Activated CD8-positive, alpha-beta memory T cell treated with anti-CD3 and anti-CD28 coated beads, Interleukin-2, amount 10 ng/mL, durations not matched to agents 7 days and 5 days (primary cell): ENCODE measurements at regions not wholly inside any gene's neighbourhood (a gene's known extent, or its start where the extent isn't known, plus 50 kb on each side); places are given as distances from the start of the nearest gene placed in this dataset.
A peak's percentile ranks its signal among the peaks of the same experiment; 100 is the strongest.

Experiments used
- ATAC-seq: fragments of 150-1000 bp; cut with Tn5 transposase; one replicate; pipeline ENCODE4 v1.10.0; 2021; ENCODE audit warnings: moderate library complexity
- CTCF ChIA-PET: fragments of 350-600 bp; sonication (Branson Sonifier 250); formaldehyde crosslinking; loops from one replicate; lab custom pipeline; 2021; ENCODE audit warnings: antibody characterized with exemption; lab: Charles Lee
- DNase-seq: peaks from one replicate; pipeline ENCODE4 v3.0.0-alpha.2; 2020
- H3K27ac Mint-ChIP-seq: one replicate; pipeline ENCODE4 v1.8.0; 2021; ENCODE audit warnings: mild to moderate bottlenecking, mixed read lengths
- H3K27me3 Mint-ChIP-seq: one replicate; pipeline ENCODE4 v1.8.0; 2021; ENCODE audit warnings: mixed read lengths
- H3K36me3 Mint-ChIP-seq: one replicate; pipeline ENCODE4 v1.8.0; 2021; ENCODE audit warnings: mild to moderate bottlenecking, mixed read lengths
- H3K4me1 Mint-ChIP-seq: one replicate; pipeline ENCODE4 v1.8.0; 2021; ENCODE audit warnings: mixed read lengths
- H3K4me3 Mint-ChIP-seq: one replicate; pipeline ENCODE4 v1.8.0; 2021; ENCODE audit warnings: mild to moderate bottlenecking, moderate library complexity, mixed read lengths
- H3K9me3 Mint-ChIP-seq: one replicate; pipeline ENCODE4 v1.8.0; 2022; ENCODE audit warnings: low read depth, mixed read lengths

DNA sequence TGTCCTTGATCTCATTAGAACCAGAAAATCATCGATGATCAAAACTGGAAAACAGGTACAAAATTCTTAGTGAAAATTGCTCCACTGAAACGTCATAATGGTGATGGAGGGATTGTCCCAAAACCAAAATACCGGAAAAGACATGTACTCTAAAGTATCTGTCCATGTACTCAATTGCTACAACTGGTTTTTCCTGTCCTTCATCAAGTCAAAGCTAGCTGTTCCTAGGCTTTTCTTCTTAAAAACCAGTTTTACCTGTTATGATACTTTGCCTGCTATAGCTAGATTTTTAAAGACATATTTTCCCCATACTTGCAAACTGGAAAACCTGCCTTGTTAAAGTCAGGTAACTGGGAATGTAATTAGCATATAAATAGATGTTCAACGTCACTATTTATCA lies 50.5 kb upstream of the LRRC1 start:
- Mint-ChIP-seq H3K27me3 (peaks cover 3% of the 10 kb centered on the region), H3K4me1 (peaks cover 12% of the 10 kb centered on the region), H3K4me3 (no peak overlapping the region), H3K27ac (no peak overlapping the region), H3K36me3 (no peaks in the 10 kb centered on the region), H3K9me3 (no peaks in the 10 kb centered on the region)
- CTCF ChIA-PET: interaction anchor here (1.0 to 1.9 kb wide), 6 partner anchors 14 to 50 kb away, joined by 3 to 6 read pairs (median 4); partner anchors contain the start of gene LRRC1
- DNase-seq: no peak
- no peak for ATAC-seq

DNA sequence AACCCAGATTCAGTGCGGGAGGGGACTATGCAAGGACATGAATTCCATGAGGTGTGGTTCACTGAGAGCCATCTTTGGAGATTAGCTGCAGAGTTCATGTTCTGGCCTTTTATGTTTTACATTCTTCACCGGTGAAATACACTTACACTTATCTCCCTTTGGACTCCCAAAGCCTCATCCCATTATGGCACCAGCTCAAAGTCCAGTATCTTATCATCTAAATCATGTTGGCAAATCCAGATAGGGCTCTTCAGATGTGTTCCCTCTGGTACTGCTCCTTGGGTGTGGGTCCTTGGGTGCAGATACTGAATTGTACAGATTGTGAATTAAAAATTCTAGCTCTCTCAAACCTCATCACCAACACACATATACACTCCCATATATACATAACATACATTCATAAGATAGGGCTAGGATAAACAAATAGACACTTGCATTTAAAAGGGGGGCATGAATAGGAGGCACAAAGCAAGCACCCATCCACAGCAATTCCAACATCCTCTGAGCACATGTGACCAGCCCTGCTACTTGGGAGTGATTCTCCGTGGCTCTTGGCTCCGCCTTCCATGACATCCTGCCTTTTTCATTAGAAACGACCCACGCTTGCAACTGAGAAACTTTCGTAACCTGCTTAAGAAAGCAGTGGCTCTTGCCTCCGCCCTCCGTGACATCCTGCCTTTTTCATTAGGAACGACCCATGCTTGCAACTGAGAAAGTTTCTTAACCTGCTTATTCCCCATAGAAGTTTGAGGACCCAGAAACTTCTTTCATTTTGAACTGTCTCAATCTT lies 53.6 kb upstream of the LRRC1 start:
- DNase-seq: peak; percentile 56
- H3K27ac Mint-ChIP-seq: peak overlapping the region; percentile 30
- CTCF ChIA-PET: interaction anchor here (0.9 to 1.7 kb wide), 5 partner anchors 15 to 214 kb away, joined by 3 to 6 read pairs (median 3); no protein-coding TSS in a partner anchor
- H3K4me3 Mint-ChIP-seq: peak overlapping the region; percentile 48
- H3K9me3 Mint-ChIP-seq: no peaks in the 10 kb centered on the region
- no peaks in the 10 kb centered on the region for H3K36me3 Mint-ChIP-seq
- H3K27me3 Mint-ChIP-seq: peaks cover 3% of the 10 kb centered on the region
- H3K4me1 Mint-ChIP-seq: peaks cover 22% of the 10 kb centered on the region
- ATAC-seq: peak; percentile 92

DNA sequence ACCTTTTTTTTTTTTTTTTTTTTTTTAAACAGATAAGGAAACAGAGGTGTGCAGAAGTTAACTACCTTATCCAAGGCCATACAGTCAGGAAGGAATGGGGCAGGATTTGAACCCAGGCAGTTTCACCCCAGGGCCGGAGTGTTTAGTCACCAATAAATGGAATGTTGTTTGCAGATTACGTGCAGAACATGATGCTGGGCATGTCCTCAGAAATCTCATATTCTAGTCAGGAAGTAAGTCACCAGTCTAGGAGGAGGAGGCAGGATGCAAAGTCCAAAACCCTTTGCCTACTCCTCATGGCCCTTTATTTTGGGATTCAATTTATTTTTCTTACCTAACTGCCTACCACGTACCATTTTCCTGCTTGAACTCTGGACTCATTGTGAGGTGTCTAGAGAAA lies 57.1 kb upstream of the LRRC1 start:
- H3K27me3 Mint-ChIP-seq: peaks cover 3% of the 10 kb centered on the region
- H3K4me3 Mint-ChIP-seq: no peak overlapping the region
- H3K9me3 Mint-ChIP-seq: no peaks in the 10 kb centered on the region
- CTCF ChIA-PET: interaction anchor here (0.8 to 3.9 kb wide), 2 partner anchors 10 to 19 kb away, joined by 3 to 31 read pairs; no protein-coding TSS in a partner anchor
- DNase-seq (no peak), ATAC-seq (no peak)
- H3K27ac Mint-ChIP-seq: no peak overlapping the region
- peaks cover 5% of the 10 kb centered on the region for H3K36me3 Mint-ChIP-seq
- H3K4me1 Mint-ChIP-seq: peaks cover 47% of the 10 kb centered on the region

GRCh38 chr6:53735896-53736295 lies 58.9 kb upstream of the LRRC1 start:
- peaks cover 3% of the 10 kb centered on the region for H3K27me3 Mint-ChIP-seq
- peaks cover 7% of the 10 kb centered on the region for H3K36me3 Mint-ChIP-seq
- peak overlapping the region; percentile 10 for H3K4me3 Mint-ChIP-seq
- CTCF ChIA-PET: interaction anchor here (0.8 to 3.9 kb wide), 14 partner anchors 8 to 623 kb away, joined by 3 to 31 read pairs (median 4); partner anchors contain the start of gene LRRC1
- ATAC-seq (peak; percentile 82), DNase-seq (peak; percentile 73)
- H3K27ac Mint-ChIP-seq: peak overlapping the region; percentile 79
- no peaks in the 10 kb centered on the region for H3K9me3 Mint-ChIP-seq
- H3K4me1 Mint-ChIP-seq: peaks cover 51% of the 10 kb centered on the region

DNA sequence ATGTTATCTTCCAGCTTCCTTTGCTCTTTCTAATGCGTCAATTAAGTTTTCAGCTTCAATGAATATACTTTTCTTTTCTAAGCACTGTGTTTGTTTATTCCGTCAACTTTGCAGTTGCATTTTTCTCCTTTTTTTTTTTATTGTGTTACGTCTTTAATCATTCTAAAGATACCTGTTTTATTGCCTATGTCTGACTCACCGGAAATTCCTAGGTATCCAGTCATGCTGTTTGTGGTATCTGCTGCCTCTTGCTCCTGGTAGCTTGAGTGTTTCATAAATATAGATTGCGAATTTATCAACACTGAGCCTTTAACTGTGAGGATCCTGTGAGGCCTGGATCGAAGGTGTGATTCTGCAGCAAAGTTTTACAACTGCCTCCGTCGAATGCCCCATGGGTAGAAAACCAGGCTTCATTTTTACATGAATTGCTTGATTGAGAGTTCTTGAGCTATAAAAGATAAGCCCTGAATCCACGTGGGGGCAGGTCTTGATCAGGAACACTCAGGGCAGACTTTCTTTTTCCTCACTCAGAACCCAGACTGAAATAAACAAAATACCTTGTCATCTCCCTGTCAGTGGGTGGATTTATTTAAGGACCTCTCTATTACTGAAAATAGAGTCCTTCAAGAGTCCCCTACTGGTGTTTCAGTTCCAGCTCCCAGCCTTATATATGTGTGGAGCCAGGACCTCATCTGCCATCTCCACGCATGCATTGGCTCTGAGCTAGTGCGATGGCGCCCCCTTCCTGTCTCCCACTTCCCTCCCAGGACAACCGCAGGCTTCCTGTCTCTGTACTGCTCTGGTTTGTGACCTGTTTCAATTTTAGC lies 60.1 kb upstream of the LRRC1 start:
- Mint-ChIP-seq H3K4me3 (peak overlapping the region; percentile 10), H3K9me3 (no peaks in the 10 kb centered on the region), H3K27me3 (peaks cover 2% of the 10 kb centered on the region), H3K4me1 (peaks cover 51% of the 10 kb centered on the region), H3K27ac (peak overlapping the region; percentile 80), H3K36me3 (peaks cover 7% of the 10 kb centered on the region)
- ATAC-seq: peak; percentile 71
- CTCF ChIA-PET: interaction anchor here (0.6 to 3.9 kb wide), 13 partner anchors 9 to 250 kb away, joined by 3 to 31 read pairs (median 3); partner anchors contain the start of gene LRRC1
- peak; percentile 62 for DNase-seq

DNA sequence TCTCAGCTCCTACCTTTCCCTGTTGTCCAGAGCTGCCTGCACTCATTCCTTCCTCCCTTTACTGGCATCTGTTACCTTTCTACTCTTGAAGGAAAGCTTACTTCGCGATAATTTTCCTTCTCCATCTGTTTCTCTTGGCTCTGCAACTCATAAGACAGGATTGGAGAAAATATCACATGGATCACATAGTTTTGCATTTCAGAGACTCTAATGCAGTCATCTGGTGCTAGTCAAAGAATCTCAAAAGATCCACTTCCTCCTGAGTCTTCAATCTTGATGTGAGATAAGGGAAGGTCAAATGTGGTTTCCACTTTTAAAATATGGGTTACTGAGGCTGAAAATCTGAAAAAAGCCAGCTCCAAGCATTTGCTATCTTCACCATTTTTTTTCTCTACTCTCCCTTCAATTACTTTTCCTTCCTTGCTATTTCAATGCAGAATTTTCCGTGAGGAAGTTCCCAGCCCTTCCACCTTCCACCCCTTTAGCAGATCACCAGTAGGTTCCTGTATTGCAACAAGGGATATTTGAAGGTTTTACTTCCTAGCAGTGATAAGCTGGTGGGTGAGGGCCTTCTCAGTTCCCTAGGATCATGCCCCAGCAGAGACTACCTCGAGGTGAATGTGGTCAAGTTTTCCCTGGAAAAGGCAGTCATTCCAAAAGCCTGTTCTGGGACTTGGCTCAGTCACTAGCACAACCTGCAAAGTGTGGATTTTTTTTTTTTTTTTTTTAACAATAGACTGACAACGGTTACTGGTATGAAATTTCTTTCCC lies 62.8 kb upstream of the LRRC1 start:
- no peaks in the 10 kb centered on the region for H3K9me3 Mint-ChIP-seq
- H3K36me3 Mint-ChIP-seq: peaks cover 7% of the 10 kb centered on the region
- no peaks in the 10 kb centered on the region for H3K27me3 Mint-ChIP-seq
- CTCF ChIA-PET: interaction anchor here (0.7 to 14.3 kb wide), 5 partner anchors 10 to 393 kb away, joined by 4 to 168 read pairs (median 6); no protein-coding TSS in a partner anchor
- H3K27ac Mint-ChIP-seq: peak overlapping the region; percentile 52
- ATAC-seq (no peak), DNase-seq (no peak)
- H3K4me1 Mint-ChIP-seq: peaks cover 53% of the 10 kb centered on the region
- H3K4me3 Mint-ChIP-seq: no peak overlapping the region

- peaks cover 7% of the 10 kb centered on the region for H3K36me3 Mint-ChIP-seq
- no peak overlapping the region for H3K4me3 Mint-ChIP-seq
- DNase-seq (no peak), ATAC-seq (no peak)
- no peaks in the 10 kb centered on the region for H3K9me3 Mint-ChIP-seq
- H3K27me3 Mint-ChIP-seq: peaks cover 2% of the 10 kb centered on the region
- H3K27ac Mint-ChIP-seq: no peak overlapping the region
- H3K4me1 Mint-ChIP-seq: peaks cover 47% of the 10 kb centered on the region
- CTCF ChIA-PET: interaction anchor here (0.5 to 14.3 kb wide), 6 partner anchors 12 to 588 kb away, joined by 3 to 168 read pairs (median 6); no protein-coding TSS in a partner anchor
Measured at GRCh38 chr6:53730767-53731166, 64.0 kb upstream of the LRRC1 start.

- H3K27ac Mint-ChIP-seq: no peak overlapping the region
- peak; percentile 54 for DNase-seq
- H3K4me1 Mint-ChIP-seq: peaks cover 28% of the 10 kb centered on the region
- H3K27me3 Mint-ChIP-seq: peaks cover 18% of the 10 kb centered on the region
- no peak overlapping the region for H3K4me3 Mint-ChIP-seq
- peak; percentile 79 for ATAC-seq
- CTCF ChIA-PET: interaction anchor here (0.7 to 14.3 kb wide), 27 partner anchors 8 to 557 kb away, joined by 3 to 168 read pairs (median 5); partner anchors contain the start of gene LRRC1
- H3K9me3 Mint-ChIP-seq: no peaks in the 10 kb centered on the region
- peaks cover 2% of the 10 kb centered on the region for H3K36me3 Mint-ChIP-seq
Measured at GRCh38 chr6:53728570-53729194, 63.1 kb upstream of the KLHL31 start.

GRCh38 chr6:53727748-53728147 lies 62.2 kb upstream of the KLHL31 start:
- Mint-ChIP-seq H3K4me1 (peaks cover 27% of the 10 kb centered on the region), H3K9me3 (no peaks in the 10 kb centered on the region), H3K27ac (no peak overlapping the region), H3K36me3 (peaks cover 2% of the 10 kb centered on the region), H3K27me3 (peaks cover 24% of the 10 kb centered on the region), H3K4me3 (no peak overlapping the region)
- CTCF ChIA-PET: interaction anchor here (0.7 to 14.3 kb wide), 20 partner anchors 8 to 556 kb away, joined by 3 to 168 read pairs (median 5); partner anchors contain the start of gene LRRC1
- DNase-seq (no peak), ATAC-seq (no peak)

GRCh38 chr6:53725791-53726575 lies 60.4 kb upstream of the KLHL31 start:
- Mint-ChIP-seq H3K27me3 (peaks cover 26% of the 10 kb centered on the region), H3K4me3 (no peak overlapping the region), H3K4me1 (peaks cover 14% of the 10 kb centered on the region), H3K36me3 (no peaks in the 10 kb centered on the region), H3K9me3 (no peaks in the 10 kb centered on the region), H3K27ac (no peak overlapping the region)
- ATAC-seq (peak; percentile 87), DNase-seq (peak; percentile 80)
- CTCF ChIA-PET: interaction anchor here (0.6 to 14.3 kb wide), 43 partner anchors 9 to 567 kb away, joined by 3 to 168 read pairs (median 4); partner anchors contain the start of genes GCLC and LRRC1

GRCh38 chr6:53724501-53724900 lies 58.9 kb upstream of the KLHL31 start:
- ATAC-seq (no peak), DNase-seq (no peak)
- Mint-ChIP-seq H3K27ac (no peak overlapping the region), H3K27me3 (peaks cover 26% of the 10 kb centered on the region), H3K4me1 (peaks cover 12% of the 10 kb centered on the region), H3K9me3 (no peaks in the 10 kb centered on the region), H3K36me3 (no peaks in the 10 kb centered on the region), H3K4me3 (no peak overlapping the region)
- CTCF ChIA-PET: interaction anchor here (0.7 to 14.3 kb wide), 19 partner anchors 11 to 553 kb away, joined by 3 to 168 read pairs (median 7); partner anchors contain the start of gene GCLC
